ENCODE measurements at regions not wholly inside any gene's neighbourhood (a gene's known extent, or its start where the extent isn't known, plus 50 kb on each side); places are given as distances from the start of the nearest gene placed in this dataset.
"Not testable (repeated sequence)": the region's sequence is repeated elsewhere in the genome, so short reads cannot be mapped to it uniquely, and the experiment has no call there.

DNA sequence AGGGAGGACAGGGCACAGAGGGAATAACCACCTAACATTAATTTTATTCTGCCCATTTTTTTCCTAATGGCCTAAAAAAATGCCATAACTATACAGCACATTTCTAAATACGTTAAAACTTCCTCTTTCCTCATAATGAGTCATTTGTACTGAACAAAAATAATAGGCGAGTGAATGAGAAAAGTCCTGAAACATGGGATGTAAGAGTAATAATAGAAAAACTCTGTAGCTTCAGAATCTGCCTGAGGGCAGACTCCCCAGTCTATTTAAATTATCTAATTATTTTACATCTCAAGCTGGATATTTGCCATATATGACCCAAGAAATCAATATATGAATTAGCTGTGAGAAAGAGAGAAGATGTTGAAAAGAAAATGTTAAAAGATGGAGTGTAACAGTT lies 285.1 kb downstream of the TMX3 start:
- no peak for DNase-seq (ENCODE audit: low read depth)

DNA sequence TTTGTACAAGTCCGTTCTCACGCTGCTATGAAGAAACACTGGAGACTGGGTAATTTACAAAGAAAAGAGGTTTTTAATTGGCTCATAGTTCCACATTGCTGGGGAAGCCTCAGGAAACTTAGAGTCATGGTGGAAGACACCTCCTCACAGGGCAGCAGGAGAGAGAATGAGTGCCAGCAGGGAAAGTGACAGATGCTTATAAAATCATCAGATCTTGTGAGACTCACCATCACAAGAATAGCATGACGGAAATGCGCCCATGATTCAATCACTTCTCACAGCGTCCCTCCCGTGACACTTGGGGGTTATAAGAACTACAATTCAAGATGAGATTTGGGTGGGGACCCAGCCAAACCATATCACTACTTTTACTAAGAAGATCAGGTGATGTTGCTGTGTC lies 285.8 kb downstream of the TMX3 start:
- no peak for DNase-seq (ENCODE audit: low read depth)

DNA sequence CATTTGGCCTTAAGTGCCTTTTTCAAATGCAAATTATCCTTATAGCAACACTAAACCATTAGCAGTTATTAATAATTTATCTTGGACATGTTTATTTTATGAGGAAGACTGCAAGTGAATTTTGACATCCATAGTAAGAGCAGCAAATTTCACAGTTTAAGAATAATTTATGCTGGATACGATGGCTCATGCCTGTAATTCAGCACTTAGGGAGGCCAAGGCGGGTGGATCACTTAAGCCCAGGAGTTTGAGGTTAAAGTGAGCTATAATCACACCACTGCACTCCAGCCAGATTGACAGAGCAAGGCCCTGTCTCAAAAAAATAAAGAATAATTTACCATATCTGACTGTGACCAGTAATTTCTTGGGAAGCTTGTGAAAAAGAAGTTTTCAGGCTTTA lies 286.2 kb downstream of the TMX3 start:
- DNase-seq (ENCODE audit: low read depth), result no peak

DNA sequence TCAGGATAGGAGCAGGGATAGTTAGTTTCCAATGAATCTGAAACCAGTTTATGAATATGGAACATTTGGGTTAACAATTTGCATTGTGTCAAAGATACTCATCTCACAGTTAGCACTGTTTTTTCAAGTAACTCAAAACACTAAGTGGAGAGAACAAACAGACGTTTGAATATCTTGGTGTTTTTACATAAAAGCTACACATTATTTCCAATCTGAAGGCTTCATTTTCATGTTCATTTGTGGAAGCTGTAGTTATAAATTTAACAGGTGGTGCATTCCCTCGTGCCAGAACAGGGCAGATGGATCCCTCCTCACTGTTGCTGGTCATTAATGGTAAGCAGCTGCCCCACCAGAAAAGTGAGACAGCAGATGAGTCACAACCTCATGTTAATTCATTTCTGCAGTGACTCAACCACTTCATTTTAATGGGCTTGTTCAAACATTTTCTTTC lies 286.9 kb downstream of the TMX3 start:
- DNase-seq (ENCODE audit: low read depth), result peak; percentile 82

DNA sequence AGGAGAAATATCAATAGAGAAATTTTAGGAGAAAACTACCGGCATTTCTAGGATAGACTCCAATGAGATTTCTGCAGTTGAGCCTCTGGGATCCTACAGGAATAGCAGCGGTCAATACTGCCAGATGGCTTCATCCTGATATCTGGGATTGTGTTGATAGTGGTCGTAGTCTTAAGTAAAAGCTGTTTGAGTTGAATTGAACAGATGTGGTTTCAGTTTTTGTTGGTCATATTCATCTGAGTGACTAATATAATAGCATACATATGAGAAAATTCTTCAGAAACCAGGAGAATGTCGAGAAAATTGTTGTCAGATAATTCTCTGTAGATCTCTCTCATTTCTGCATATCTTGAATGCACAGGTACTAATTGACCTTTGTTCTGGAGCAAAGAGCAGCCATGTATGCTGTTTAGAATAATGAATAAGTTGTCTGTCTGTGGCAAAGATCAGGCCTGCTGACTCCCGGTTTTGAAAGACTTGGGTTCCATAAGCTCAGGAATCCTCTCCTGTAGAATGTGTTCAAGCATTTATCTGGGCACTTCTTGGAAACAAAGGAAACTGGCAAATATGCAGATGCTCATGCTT lies 288.1 kb downstream of the TMX3 start:
- DNase-seq (ENCODE audit: low read depth), result peak; percentile 31

DNA sequence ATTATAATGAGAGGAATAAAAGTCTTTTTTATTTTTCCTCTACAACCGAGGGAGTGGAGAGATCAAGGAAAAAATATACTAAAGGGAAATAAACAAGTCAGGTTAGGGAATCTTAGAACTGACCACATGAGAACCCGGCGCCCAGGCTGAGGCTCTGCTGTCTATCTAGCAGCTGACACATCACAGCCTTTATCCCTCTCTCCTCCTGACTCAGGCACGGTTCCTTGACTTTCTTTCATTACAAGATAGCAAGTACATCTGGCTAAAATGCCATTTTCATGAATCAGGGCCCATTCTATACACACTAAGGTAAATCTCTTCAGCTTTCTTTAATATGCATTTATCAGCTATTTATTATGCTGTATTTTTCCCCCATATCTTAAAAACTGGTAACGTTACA lies 296.0 kb downstream of the TMX3 start:
- DNase-seq (ENCODE audit: low read depth), result peak; percentile 49

DNA sequence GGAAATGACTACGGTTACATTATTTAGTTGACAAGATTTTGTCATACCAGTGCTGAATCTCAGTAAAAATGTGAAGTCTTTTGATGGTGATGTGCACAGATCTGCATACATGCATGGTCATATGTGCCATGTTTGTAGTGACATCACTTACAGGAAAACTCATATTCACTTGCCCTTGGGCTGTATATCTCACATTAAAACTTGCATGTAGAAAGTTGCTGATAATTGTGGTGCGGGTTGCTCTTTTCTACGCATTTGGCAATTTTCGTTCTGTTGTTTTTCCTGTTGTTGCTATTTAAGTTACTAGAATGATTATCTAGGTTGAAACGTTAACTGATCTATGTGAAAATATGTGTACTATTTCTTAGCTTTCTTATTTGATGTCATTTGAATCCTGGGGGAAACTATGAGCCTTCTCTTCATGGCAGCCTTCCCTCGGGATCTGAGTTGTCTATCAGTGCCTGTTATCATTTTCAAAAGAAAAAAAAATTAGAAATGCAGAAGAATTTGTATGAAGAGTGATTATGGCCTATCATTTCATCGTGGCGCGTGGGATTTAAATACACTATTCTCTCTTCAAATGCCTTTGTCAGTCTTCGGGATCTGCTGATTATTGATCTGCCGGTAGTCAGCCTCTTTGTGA lies 296.6 kb downstream of the TMX3 start:
- DNase-seq (ENCODE audit: low read depth), result no peak

DNA sequence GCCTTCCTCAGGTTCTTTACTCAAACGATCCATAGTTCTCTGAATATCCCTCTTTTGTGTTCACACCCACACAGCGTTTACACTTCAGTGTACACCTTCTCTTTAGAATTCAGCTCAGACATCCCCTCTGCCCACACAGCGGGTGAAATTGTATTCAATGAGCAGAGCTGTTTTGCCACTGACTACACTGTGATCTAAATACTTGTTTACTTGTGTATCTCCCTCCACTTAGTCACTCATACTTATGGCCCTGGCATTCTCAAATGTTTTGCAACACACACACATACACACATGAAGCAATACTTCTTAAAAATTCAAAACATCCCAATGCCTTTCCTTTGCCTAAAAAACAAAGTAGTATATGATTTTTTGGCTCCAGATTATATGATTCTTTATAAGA lies 297.1 kb downstream of the TMX3 start:
- no peak for DNase-seq (ENCODE audit: low read depth)

DNA sequence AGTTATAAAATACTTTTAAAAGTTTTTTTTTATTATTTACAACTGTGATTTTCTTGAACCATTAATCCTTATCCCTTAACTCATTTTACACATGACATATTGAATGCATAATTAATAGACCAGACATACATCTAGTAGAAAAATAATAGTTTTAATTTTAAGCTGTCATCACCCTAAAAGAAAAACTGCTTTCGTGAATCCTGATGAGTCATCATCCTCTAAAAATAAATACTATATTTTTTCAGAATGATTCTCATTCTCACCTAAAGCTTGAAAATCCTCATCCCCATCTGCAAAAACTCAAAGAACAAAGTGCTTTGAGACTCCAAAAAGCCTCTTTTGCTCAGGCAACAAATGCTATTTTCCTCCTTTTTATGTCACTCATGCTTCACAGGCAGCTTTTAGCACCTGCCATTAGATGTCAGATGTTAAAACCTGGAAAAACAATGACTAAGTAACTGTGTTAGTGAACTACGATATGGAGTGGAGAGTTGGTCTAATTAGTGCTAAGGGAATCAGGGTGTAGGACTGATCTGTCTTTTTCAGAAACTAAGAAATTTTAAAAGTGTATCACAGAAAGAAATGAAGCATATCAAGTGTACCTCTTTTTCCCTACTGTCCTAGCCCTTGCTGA lies 297.6 kb downstream of the TMX3 start:
- no peak for DNase-seq (ENCODE audit: low read depth)

DNA sequence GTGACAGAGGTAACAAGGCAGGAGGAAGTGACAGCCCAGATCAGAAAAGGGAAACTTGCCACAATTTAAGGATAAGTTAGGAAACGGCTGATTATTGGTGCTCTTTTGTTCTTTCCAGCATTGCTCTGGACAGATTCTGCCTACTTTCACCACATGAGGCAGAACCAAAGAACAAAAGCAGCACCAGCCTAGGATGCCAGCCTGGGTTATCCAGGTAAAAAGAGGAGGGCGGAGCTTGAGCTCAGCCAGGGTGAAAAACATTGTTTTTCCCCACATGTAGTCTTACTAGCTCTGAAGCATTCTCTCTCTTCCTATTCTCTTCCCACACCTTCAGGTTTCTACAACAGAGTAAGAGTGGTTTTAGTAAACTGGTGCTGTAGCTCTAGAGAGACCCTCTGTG lies 300.5 kb downstream of the TMX3 start:
- no peak for DNase-seq (ENCODE audit: low read depth)

DNA sequence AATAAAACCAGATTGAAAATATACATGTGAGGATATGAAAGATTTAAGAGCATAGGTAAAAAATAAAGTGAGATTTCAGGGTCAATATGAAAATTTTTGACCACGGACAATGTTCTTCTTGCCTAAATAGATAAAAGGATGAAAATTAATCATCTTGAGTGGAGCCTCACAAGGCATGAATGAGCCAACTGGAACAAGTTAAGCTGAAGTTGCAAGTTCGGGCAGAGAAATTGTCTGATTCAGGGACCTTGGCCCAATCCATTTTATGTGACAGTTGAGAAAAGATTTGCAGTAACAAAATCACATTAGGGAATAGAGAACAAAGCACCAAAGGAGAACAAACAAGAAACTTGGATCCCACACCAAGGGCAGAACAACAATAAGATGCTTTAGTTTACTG lies 305.3 kb downstream of the TMX3 start:
- DNase-seq (ENCODE audit: low read depth), result no peak

DNA sequence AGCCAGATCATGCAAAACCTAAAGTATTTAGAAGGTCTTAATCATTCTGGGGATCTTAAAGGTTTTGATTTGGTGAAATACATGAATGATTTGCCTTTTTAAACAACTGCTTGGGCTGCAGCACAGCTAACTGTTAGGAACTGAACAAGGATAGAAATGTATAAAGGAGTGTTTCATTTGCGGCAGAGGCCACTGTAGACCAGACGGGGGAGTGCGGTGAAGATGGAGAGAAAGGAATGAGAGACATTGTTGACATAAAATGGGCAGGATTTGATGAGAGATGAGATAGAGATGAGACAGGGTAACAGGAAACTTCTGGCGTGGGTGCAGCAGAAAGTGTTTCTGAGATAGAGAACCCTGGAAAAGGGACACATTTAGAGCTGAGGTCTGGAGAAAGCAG lies 308.1 kb downstream of the TMX3 start:
- peak; percentile 50 for DNase-seq (ENCODE audit: low read depth)

DNA sequence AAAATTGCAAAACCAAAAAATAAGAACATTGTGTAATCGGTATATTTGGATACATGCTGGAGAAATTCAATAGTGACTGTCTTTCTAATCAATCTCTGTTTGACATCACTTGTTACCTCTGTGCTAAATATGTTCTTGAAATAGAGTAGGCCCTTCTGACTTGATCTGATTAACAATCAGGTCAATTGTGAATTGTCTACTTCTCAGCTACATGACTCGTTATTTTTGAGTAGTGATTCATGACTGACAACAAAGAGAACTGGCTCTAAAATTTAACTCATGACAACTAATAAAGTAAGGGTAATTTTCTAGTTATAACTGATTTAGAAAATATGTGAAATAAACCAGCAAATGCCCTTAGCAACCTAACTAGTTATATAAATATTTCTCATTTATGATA lies 312.1 kb downstream of the TMX3 start:
- DNase-seq (ENCODE audit: low read depth), result no peak

DNA sequence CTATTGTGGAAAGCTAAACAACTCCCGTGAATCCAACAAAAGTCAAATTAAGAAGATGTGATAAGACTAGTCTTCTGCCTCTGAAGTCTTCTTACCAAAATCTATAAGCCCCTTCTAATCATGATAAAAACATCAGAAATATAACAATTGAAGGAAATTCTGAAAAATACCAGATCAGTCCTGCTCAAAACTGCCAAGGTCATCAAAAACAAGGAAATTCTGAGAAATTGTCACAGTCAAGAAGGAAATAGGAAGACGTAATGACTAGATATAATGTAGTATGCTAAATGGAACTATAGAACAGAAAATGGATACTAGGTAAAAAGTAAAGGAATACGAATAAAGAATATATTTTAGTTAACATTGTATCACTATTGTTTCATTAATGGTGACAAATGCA lies 314.0 kb downstream of the TMX3 start:
- no peak for DNase-seq (ENCODE audit: low read depth)

DNA sequence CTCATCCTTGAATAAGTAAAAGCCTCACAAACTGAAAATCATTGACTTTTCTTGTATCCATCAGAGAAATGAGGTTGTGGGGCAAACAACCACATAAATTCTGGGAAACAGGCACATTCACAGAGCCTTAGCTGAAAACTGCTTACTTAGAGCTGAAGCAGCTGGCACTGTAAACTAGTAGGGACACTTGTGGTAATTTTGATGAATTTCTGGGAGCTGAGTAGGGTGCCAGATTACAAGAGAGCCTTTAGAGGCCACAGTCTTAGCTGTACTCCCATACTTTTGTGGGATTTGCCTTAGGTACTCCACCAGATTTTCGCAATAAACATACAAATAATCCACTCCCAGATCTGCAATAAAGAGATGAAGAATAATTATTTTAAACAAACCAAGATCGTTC lies 315.2 kb downstream of the TMX3 start:
- no peak for DNase-seq (ENCODE audit: low read depth)

DNA sequence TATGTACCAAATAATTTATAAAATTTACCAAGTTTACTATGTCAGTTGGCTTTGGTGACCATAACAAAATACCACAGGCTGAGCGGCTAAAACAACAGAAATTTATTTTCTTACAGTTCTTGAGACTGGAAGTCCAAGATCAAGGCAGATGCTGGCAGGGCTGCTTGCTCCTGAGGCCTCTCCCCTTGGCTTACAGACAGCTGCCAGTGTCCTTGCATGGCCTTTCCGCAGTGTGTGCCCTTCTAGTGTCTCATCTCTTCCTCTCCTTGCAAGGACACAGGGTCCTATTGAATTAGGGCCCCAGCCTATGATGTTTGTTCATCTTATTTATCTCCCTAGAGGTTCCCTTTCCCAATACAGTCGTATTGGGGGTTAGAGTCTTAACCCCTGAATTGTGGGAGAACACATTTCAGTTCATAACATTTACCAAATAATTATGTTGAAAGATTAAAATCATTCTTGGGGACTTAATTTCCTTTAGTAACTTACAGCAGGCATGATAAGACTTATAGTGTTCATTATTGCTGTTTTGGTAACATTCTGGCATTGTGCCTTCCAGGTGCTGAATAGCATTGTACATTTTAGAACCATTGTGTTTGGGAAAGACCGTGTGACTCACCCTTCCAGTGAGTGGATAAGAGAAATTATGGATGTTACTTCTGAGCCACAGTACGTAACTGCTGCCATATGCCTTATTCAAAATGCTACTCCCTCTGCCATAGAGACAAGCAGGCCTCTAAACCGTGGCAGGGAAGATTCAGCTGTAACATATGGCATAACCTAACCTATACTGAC lies 317.5 kb downstream of the TMX3 start:
- DNase-seq (ENCODE audit: low read depth), result peak; percentile 34

DNA sequence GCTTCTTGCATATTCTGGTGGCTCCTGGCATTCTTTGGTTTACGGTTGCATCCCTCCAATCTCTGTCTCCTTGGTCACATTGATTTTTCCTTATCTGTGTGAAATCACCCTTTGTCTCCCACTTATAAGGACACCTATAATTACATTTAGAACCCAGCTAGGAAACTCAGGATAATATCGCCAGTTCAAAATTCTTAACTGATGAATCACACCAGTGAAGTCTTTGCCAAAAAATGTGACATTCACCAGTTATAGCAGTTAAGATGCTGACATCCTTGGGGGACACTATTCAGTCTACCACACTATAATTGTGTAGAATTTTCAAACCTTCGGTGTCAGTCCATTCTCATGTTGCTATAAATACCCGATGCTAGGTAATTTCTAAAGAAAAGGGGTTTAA lies 320.2 kb downstream of the TMX3 start:
- DNase-seq (ENCODE audit: low read depth), result peak; percentile 50

DNA sequence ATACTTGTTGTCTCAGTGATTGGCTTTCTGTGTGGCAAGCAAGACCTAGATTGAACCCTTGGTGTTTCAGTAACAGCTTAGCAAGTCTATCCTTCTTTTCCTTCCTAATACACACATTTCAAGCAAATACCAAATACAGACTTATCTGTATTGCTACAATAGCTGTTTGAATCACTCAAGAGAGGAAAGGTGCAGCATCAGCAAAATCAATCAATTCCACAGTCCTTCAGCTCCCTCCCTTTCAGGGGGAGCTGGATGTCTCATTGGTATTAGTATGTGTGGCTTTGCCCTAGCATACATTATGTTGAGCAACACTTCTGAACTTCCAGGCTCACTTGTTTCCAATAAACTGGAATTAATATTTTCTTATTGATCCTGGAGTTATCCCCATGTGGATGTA lies 323.1 kb downstream of the TMX3 start:
- DNase-seq (ENCODE audit: low read depth), result no peak

DNA sequence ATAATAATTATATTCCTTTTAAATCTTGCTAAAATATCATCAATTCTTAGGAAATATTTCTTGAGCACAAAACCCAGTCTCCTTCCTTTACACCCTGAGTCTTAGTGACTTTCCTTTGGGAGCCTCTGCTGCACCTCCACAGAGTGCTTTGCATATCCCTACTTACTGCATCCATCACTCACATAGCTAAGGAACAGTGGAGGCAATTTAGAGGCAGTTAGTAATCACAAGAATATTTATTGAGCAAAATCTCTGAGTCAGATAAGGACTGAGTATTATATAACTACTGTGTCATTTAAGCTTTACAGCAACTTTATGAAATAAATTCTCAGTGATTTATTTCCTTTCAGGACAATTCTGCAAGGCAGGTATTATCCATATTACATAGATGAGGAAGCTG lies 327.7 kb downstream of the TMX3 start:
- no peak for DNase-seq (ENCODE audit: low read depth)

DNA sequence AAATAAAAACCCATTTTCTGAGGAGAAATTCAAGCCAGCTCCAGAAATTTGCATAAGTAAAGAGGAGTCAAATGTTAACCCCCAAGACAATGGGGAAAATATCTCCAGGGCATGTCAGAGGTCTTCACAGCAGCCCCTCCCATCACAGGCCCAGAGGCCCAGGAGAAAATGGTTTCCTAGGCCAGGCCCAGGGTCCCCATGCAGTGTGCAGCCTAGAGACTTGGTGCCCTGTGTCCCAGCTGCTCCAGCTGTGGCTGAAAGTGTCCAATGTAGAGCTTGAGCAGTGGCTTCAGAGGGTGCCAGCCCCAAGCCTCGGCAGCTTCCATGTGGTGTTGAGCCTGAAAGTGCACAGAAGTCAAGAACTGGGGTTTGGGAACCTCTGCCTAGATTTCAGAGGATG lies 330.9 kb downstream of the TMX3 start:
- not testable (repeated sequence) for DNase-seq (ENCODE audit: low read depth)

DNA sequence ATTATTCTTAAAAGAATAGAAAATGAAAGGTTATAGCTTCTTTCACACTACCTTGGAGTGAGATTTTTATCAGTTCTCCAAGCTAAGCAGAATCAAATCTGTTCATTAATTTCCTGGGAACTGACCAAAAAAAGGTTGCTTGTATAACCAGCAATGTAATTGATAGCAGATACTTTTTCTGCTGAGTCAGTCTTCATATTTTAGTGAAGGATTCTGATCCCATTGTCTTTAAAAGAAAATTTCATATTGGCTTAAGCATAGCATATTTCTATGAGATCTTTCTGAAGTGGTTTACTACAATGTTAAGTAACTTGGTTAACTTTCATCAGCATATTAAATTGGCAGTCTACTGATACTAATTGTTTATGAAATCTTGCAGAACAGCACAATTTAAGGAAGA lies 338.0 kb downstream of the TMX3 start:
- no peak for DNase-seq (ENCODE audit: low read depth)

DNA sequence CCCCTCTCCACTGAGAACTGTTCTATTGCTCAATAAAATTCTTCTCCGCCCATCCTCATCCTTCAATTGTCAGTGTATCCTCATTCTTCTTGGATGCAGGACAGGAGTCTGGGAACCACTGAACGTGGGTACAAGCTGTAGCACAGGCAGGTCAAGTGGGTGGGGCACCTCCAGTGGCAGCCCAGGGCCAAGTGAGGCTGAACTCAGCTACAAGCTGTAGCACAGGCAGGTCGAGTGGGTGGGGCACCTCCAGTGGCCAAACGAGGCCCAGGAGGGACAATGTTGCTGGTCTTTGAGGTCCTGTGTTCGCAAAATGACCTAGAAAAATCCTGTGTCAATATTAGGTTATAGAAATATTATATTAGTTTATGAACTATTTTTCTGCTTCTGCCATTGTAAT lies 352.0 kb downstream of the TMX3 start:
- no peak for DNase-seq (ENCODE audit: low read depth)

DNA sequence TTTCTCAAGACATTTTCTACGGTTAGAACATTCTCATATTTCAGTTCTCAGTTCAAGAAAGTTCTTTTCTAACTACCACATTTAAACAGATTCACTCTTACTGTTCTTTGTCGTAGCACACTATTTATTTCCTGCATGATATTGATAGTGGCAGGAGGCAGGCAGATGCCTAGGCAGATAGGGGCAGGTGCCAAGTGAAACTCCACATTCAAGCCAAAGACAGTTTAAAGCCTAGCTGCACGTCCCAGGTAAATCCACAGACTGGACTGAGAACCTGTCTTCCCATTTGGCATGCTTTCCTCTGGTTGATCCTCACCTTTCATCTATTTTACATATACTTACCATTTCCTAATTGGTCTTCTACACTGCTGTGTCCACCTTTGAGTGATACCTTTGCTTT lies 359.3 kb downstream of the TMX3 start:
- DNase-seq (ENCODE audit: low read depth), result no peak

Data from RPMI7951 (cell line).